ENCODE measurements at regions not wholly inside any gene's neighbourhood (a gene's known extent, or its start where the extent isn't known, plus 50 kb on each side); places are given as distances from the start of the nearest gene placed in this dataset.
"Not testable (repeated sequence)": the region's sequence is repeated elsewhere in the genome, so short reads cannot be mapped to it uniquely, and the experiment has no call there.

DNA sequence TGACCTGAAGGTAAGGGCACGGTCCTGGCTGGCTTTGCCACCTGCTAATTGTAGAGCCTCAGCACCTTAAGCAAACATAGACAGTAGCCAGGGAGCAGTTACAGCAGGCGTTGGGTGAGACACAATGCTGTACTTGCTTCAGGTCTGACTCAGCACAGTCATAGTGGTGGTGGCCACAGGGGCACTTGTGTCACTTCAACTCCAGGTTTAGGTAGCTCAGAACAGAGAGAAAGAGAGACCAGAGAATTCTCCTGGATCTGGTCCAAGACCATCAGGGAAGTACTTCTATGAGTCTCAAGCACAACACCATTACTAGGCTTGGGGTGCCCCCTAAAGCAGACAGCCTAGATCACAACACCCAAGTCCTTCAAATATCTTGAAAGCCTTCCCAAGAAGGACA is 204.4 kb downstream of the OTOL1 start:
- Histone ChIP-seq H3K79me2 (ENCODE audit: insufficient read depth, low read length) (no peaks in the 10 kb centered on the region), H2AFZ (ENCODE audit: insufficient read depth, low read depth, low read length, poor library complexity, severe bottlenecking) (no peak overlapping the region), H3K27me3 (ENCODE audit: control insufficient read depth in 2 of 2, insufficient read depth in 2 of 2, low read length in 2 of 2) (no peaks in the 10 kb centered on the region), H4K20me1 (ENCODE audit: insufficient read depth, low read length) (no peaks in the 10 kb centered on the region), H3K4me2 (replicated peaks; ENCODE audit: extremely low read depth, low read length, poor library complexity, severe bottlenecking) (no peak overlapping the region), H3K4me1 (ENCODE audit: control insufficient read depth in 1 of 2, insufficient read depth in 2 of 2, low read length in 2 of 2) (no peaks in the 10 kb centered on the region), H3K4me3 (replicated peaks in 1 of 3; ENCODE audit: low read depth in 2 of 3, low read length in 3 of 3) (no peak overlapping the region), H3K9ac (ENCODE audit: insufficient read depth, low read length, poor library complexity, severe bottlenecking) (no peak overlapping the region), H3K27ac (ENCODE audit: low read depth in 1 of 2, low read length in 2 of 2) (no peak overlapping the region), H3K9me3 (replicated peaks in 1 of 2; ENCODE audit: control insufficient read depth in 1 of 2, insufficient read depth in 1 of 2, low read length in 2 of 2) (no peaks in the 10 kb centered on the region), H3K36me3 (replicated peaks in 1 of 2; ENCODE audit: control insufficient read depth in 1 of 2, insufficient read depth in 2 of 2, low read length in 2 of 2) (no peaks in the 10 kb centered on the region)
- Mint-ChIP-seq H3K9me3 (peaks cover 0 to 6% (median 0%) of the 10 kb centered on the region in 7 donors), H3K4me3 (no peak overlapping the region), H3K36me3 (no peaks in the 10 kb centered on the region), H3K27ac (peak overlapping the region in 1 of 7 donors; percentile 35), H3K4me1 (no peaks in the 10 kb centered on the region), H3K27me3 (ENCODE audit: low read depth in 3 of 3) (no peaks in the 10 kb centered on the region)
- WGBS (ENCODE audit: insufficient coverage) = 86% methylated on average over 2 of the region's 2 CpGs
- TF ChIP-seq, protein P1, sequence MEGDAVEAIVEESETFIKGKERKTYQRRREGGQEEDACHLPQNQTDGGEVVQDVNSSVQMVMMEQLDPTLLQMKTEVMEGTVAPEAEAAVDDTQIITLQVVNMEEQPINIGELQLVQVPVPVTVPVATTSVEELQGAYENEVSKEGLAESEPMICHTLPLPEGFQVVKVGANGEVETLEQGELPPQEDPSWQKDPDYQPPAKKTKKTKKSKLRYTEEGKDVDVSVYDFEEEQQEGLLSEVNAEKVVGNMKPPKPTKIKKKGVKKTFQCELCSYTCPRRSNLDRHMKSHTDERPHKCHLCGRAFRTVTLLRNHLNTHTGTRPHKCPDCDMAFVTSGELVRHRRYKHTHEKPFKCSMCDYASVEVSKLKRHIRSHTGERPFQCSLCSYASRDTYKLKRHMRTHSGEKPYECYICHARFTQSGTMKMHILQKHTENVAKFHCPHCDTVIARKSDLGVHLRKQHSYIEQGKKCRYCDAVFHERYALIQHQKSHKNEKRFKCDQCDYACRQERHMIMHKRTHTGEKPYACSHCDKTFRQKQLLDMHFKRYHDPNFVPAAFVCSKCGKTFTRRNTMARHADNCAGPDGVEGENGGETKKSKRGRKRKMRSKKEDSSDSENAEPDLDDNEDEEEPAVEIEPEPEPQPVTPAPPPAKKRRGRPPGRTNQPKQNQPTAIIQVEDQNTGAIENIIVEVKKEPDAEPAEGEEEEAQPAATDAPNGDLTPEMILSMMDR (IDR thresholded peaks at IDR 0.05) = no peak
- DNase-seq = no peak
- intact Hi-C loops (cut with micrococcal nuclease) = no loop called here

DNA sequence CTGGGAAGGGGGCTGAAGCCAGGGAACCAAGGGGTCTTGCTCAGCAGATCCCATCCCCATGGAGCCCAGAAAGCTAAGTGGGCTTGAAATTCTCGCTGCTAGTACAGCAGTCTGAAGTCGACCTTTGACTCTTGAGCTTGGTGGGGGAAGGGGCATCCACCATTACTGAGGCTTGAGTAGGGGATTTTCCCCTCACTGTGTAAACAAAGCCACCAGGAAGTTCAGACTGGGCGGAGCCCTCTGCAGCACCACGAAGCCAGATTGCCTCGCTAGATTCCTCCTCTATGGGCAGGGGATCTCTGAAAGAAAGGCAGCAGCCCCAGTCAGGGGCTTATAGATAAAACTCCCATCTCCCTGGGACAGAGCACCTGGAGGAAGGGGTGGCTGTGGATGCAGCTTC is 210.6 kb downstream of the OTOL1 start:
- H3K36me3 ChIP-seq (replicated peaks in 1 of 2; ENCODE audit: control insufficient read depth in 1 of 2, insufficient read depth in 2 of 2, low read length in 2 of 2); H3K36me3 Mint-ChIP-seq; H3K27me3 Mint-ChIP-seq (ENCODE audit: low read depth in 3 of 3); H3K9ac ChIP-seq (ENCODE audit: insufficient read depth, low read length, poor library complexity, severe bottlenecking); H3K4me3 ChIP-seq (replicated peaks in 1 of 3; ENCODE audit: low read depth in 2 of 3, low read length in 3 of 3); H3K27me3 ChIP-seq (ENCODE audit: control insufficient read depth in 2 of 2, insufficient read depth in 2 of 2, low read length in 2 of 2); H3K27ac ChIP-seq (ENCODE audit: low read depth in 1 of 2, low read length in 2 of 2); H3K27ac Mint-ChIP-seq; H3K4me1 Mint-ChIP-seq; H3K4me3 Mint-ChIP-seq; H4K20me1 ChIP-seq (ENCODE audit: insufficient read depth, low read length); H3K4me1 ChIP-seq (ENCODE audit: control insufficient read depth in 1 of 2, insufficient read depth in 2 of 2, low read length in 2 of 2); DNase-seq; H3K4me2 ChIP-seq (replicated peaks; ENCODE audit: extremely low read depth, low read length, poor library complexity, severe bottlenecking); H2AFZ ChIP-seq (ENCODE audit: insufficient read depth, low read depth, low read length, poor library complexity, severe bottlenecking); intact Hi-C loops (cut with micrococcal nuclease); H3K79me2 ChIP-seq (ENCODE audit: insufficient read depth, low read length): not testable (repeated sequence)
- H3K9me3 Mint-ChIP-seq = peaks cover 9 to 18% (median 13%) of the 10 kb centered on the region in 7 donors
- 100% methylated on average over 2 of the region's 5 CpGs for WGBS (ENCODE audit: insufficient coverage)
- H3K9me3 ChIP-seq (replicated peaks in 1 of 2; ENCODE audit: control insufficient read depth in 1 of 2, insufficient read depth in 1 of 2, low read length in 2 of 2) = peaks cover 11 to 12% of the 10 kb centered on the region in 2 donors

Measured in CD14-positive monocyte (primary cell).